Mesendoderm (in vitro differentiated cells): ENCODE measurements at regions not wholly inside any gene's neighbourhood (a gene's known extent, or its start where the extent isn't known, plus 50 kb on each side); places are given as distances from the start of the nearest gene placed in this dataset.
"Not testable (repeated sequence)": the region's sequence is repeated elsewhere in the genome, so short reads cannot be mapped to it uniquely, and the experiment has no call there.

Experiments used
- DNase-seq: peaks from one replicate; pipeline ENCODE4 v3.0.0; 2013
- H2AK5ac ChIP-seq: 2 replicates; pipeline ENCODE4 v1.6.1; 2013; ENCODE audit warnings: low read length, inconsistent platforms
- H2BK120ac ChIP-seq: 2 replicates; pipeline ENCODE4 v1.6.1; 2013; ENCODE audit warnings: low read depth, mild to moderate bottlenecking, low read length, moderate library complexity, mixed read lengths
- H2BK15ac ChIP-seq: replicated peaks from 2 replicates; pipeline ENCODE4 v1.6.1; 2013; ENCODE audit warnings: low read depth, mild to moderate bottlenecking, moderate library complexity
- H2BK5ac ChIP-seq: 2 replicates; pipeline ENCODE4 v1.6.1; 2013; ENCODE audit warnings: low read length, inconsistent platforms
- H3K18ac ChIP-seq: 2 replicates; pipeline ENCODE4 v1.6.1; 2013; ENCODE audit warnings: mild to moderate bottlenecking, low read length, mixed read lengths
- H3K23ac ChIP-seq: one replicate; pipeline ENCODE4 v1.6.1; 2013; ENCODE audit warnings: low read length
- H3K27ac ChIP-seq: 2 replicates; pipeline ENCODE4 v1.5.1; 2013; ENCODE audit warnings: low read depth, mild to moderate bottlenecking, inconsistent platforms, low read length, moderate library complexity
- H3K27me3 ChIP-seq: 2 replicates; pipeline ENCODE4 v1.6.1; 2013; ENCODE audit warnings: low read length, control low read depth, mild to moderate bottlenecking, inconsistent platforms; ENCODE audit not compliant: insufficient read depth, poor library complexity
- H3K36me3 ChIP-seq: 2 replicates; pipeline ENCODE4 v1.6.1; 2013; ENCODE audit warnings: low read length, inconsistent platforms; ENCODE audit not compliant: control insufficient read depth, insufficient read depth
- H3K4ac ChIP-seq: one replicate; pipeline ENCODE4 v1.6.1; 2013; ENCODE audit warnings: low read depth, mild to moderate bottlenecking, low read length, moderate library complexity
- H3K4me1 ChIP-seq: 2 replicates; pipeline ENCODE4 v1.6.1; 2013; ENCODE audit warnings: low read depth, low read length, inconsistent platforms; ENCODE audit not compliant: control insufficient read depth
- H3K4me2 ChIP-seq: 2 replicates; pipeline ENCODE4 v1.6.1; 2013; ENCODE audit warnings: low read length
- H3K4me3 ChIP-seq: 2 replicates; pipeline ENCODE4 v1.5.1; 2013; ENCODE audit warnings: mild to moderate bottlenecking, low read length
- H3K56ac ChIP-seq: one replicate; pipeline ENCODE4 v1.6.1; 2013; ENCODE audit warnings: low read length
- H3K79me1 ChIP-seq: 2 replicates; pipeline ENCODE4 v1.6.1; 2013; ENCODE audit warnings: low read length, inconsistent platforms
- H3K79me2 ChIP-seq: 2 replicates; pipeline ENCODE4 v1.6.1; 2013; ENCODE audit warnings: mild to moderate bottlenecking, low read length; ENCODE audit not compliant: control insufficient read depth, insufficient read depth
- H3K9ac ChIP-seq: 2 replicates; pipeline ENCODE4 v1.6.1; 2013; ENCODE audit warnings: low read length, inconsistent platforms
- H4K5ac ChIP-seq: one replicate; pipeline ENCODE4 v1.6.1; 2013; ENCODE audit warnings: low read length
- H4K8ac ChIP-seq: one replicate; pipeline ENCODE4 v1.6.1; 2013; ENCODE audit warnings: low read depth, mild to moderate bottlenecking, control low read depth, low read length, moderate library complexity
- WGBS: extraction: QIAGEN DNeasy Blood & Tissue Kit; methylation state at CpG from one replicate; pipeline ENCODE4 v1.1.7; 2013; ENCODE audit warnings: low lambda C conversion rate, missing lambda C conversion rate; ENCODE audit not compliant: insufficient coverage; ENCODE audit errors: extremely low coverage; 5-methylcytosine and 5-hydroxymethylcytosine counted together

- no peak overlapping the region for H3K9ac ChIP-seq
- no peak overlapping the region for H3K23ac ChIP-seq
- H2BK5ac ChIP-seq: no peak overlapping the region
- no peaks in the 10 kb centered on the region for H3K79me2 ChIP-seq
- H2AK5ac ChIP-seq: no peak overlapping the region
- H2BK15ac ChIP-seq: no peak overlapping the region
- no peaks in the 10 kb centered on the region for H3K36me3 ChIP-seq
- no peak overlapping the region for H4K5ac ChIP-seq
- H3K4me1 ChIP-seq: no peaks in the 10 kb centered on the region
- H3K18ac ChIP-seq: no peak overlapping the region
- H2BK120ac ChIP-seq: no peak overlapping the region
- H3K27me3 ChIP-seq: no peaks in the 10 kb centered on the region
- no CpG with 5 or more reads among the region's 88 CpGs for WGBS
- H3K4ac ChIP-seq: no peak overlapping the region
- H4K8ac ChIP-seq: no peak overlapping the region
- no peak overlapping the region for H3K4me3 ChIP-seq
- H3K4me2 ChIP-seq: no peak overlapping the region
- no peaks in the 10 kb centered on the region for H3K79me1 ChIP-seq
- DNase-seq: no peak
- H3K56ac ChIP-seq: no peak overlapping the region
- no peak overlapping the region for H3K27ac ChIP-seq
Measured at GRCh38 chr20:29300579-29301551, 1956.6 kb upstream of the DEFB115 start.

- Histone ChIP-seq H3K9ac (no peak overlapping the region), H3K36me3 (no peaks in the 10 kb centered on the region), H4K8ac (no peak overlapping the region), H2BK5ac (no peak overlapping the region), H3K56ac (no peak overlapping the region), H3K18ac (no peak overlapping the region), H3K4me3 (no peak overlapping the region), H3K79me1 (no peaks in the 10 kb centered on the region), H3K23ac (no peak overlapping the region), H4K5ac (no peak overlapping the region), H3K4ac (no peak overlapping the region), H3K27me3 (no peaks in the 10 kb centered on the region), H2BK120ac (no peak overlapping the region), H3K4me1 (no peaks in the 10 kb centered on the region), H3K4me2 (no peak overlapping the region), H2AK5ac (no peak overlapping the region), H3K79me2 (no peaks in the 10 kb centered on the region), H3K27ac (no peak overlapping the region), H2BK15ac (no peak overlapping the region)
- WGBS: no CpG with 5 or more reads among the region's 46 CpGs
- DNase-seq: no peak
Measured at GRCh38 chr20:29301624-29302259, 1955.7 kb upstream of the DEFB115 start.

- DNase-seq: no peak
- H2BK120ac ChIP-seq: no peak overlapping the region
- H3K79me1 ChIP-seq: no peaks in the 10 kb centered on the region
- H3K23ac ChIP-seq: no peak overlapping the region
- no peak overlapping the region for H2BK5ac ChIP-seq
- no peak overlapping the region for H3K56ac ChIP-seq
- no peak overlapping the region for H3K9ac ChIP-seq
- no peaks in the 10 kb centered on the region for H3K27me3 ChIP-seq
- H3K18ac ChIP-seq: no peak overlapping the region
- H4K8ac ChIP-seq: no peak overlapping the region
- H3K36me3 ChIP-seq: no peaks in the 10 kb centered on the region
- H3K4me2 ChIP-seq: no peak overlapping the region
- no peak overlapping the region for H3K4me3 ChIP-seq
- H3K79me2 ChIP-seq: no peaks in the 10 kb centered on the region
- no peak overlapping the region for H3K27ac ChIP-seq
- no peak overlapping the region for H2AK5ac ChIP-seq
- no peak overlapping the region for H3K4ac ChIP-seq
- H3K4me1 ChIP-seq: no peaks in the 10 kb centered on the region
- no peak overlapping the region for H4K5ac ChIP-seq
- no CpG with 5 or more reads among the region's 16 CpGs for WGBS
- H2BK15ac ChIP-seq: no peak overlapping the region
Measured at GRCh38 chr20:29302979-29303644, 1954.4 kb upstream of the DEFB115 start.

GRCh38 chr20:29306390-29307072, 1950.9 kb upstream of the DEFB115 start:
- Histone ChIP-seq H3K56ac (no peak overlapping the region), H3K4ac (no peak overlapping the region), H3K79me1 (no peaks in the 10 kb centered on the region), H3K18ac (no peak overlapping the region), H3K27me3 (no peaks in the 10 kb centered on the region), H2BK120ac (no peak overlapping the region), H3K4me2 (no peak overlapping the region), H2BK5ac (no peak overlapping the region), H3K23ac (no peak overlapping the region), H3K27ac (no peak overlapping the region), H3K4me1 (no peaks in the 10 kb centered on the region), H4K8ac (no peak overlapping the region), H4K5ac (no peak overlapping the region), H2BK15ac (no peak overlapping the region), H3K9ac (no peak overlapping the region), H2AK5ac (no peak overlapping the region), H3K79me2 (no peaks in the 10 kb centered on the region), H3K36me3 (no peaks in the 10 kb centered on the region), H3K4me3 (no peak overlapping the region)
- DNase-seq: no peak
- no CpG with 5 or more reads among the region's 21 CpGs for WGBS

- H3K36me3 ChIP-seq, H3K56ac ChIP-seq, H3K4ac ChIP-seq: not testable (repeated sequence)
Measured at GRCh38 chr20:29307484-29307883, 1950.0 kb upstream of the DEFB115 start.

More at GRCh38 chr20:29307484-29307883, 1950.0 kb upstream of the DEFB115 start:
- not testable (repeated sequence) for H3K23ac ChIP-seq, H2BK120ac ChIP-seq, H2BK15ac ChIP-seq, H3K27ac ChIP-seq, H4K5ac ChIP-seq, H3K4me2 ChIP-seq, DNase-seq, H3K79me1 ChIP-seq, H3K27me3 ChIP-seq, H3K4me1 ChIP-seq, H3K9ac ChIP-seq, H2BK5ac ChIP-seq, H3K4me3 ChIP-seq, H4K8ac ChIP-seq, H3K18ac ChIP-seq, H2AK5ac ChIP-seq, H3K79me2 ChIP-seq
- whole genome bisulfite sequencing: no CpG with 5 or more reads among the region's 17 CpGs
